GM12878 (cell line): ENCODE measurements at regions not wholly inside any gene's neighbourhood (a gene's known extent, or its start where the extent isn't known, plus 50 kb on each side); places are given as distances from the start of the nearest gene placed in this dataset.

Source experiments
- ATAC-seq: fragments of 200-7000 bp; cut with Tn5 transposase; 3 replicates; pipeline ENCODE4 v1.9.1; 2020; ENCODE audit warnings: mild to moderate bottlenecking, moderate library complexity
- BruUV-seq: library from RNA; stranded (reverse); fragments of 400-500 nt; replicated peaks from 2 replicates; lab custom pipeline; 2021; lab: Mats Ljungman, UMichigan
- CTCF ChIA-PET: fragments of 300-600 bp; sonication (Branson Sonifier 250); formaldehyde crosslinking; extraction: SDS; loops from one replicate; lab custom pipeline; 2021; ENCODE audit warnings: inconsistent platforms; lab: Yijun Ruan, JAX
- POLR2A ChIA-PET: fragments of 350-600 bp; formaldehyde crosslinking; extraction: SDS; loops from one replicate; lab custom pipeline; 2021; ENCODE audit warnings: inconsistent platforms; lab: Charles Lee
- RAD21 ChIA-PET: fragments of 300-600 bp; sonication (Branson Sonifier 250); formaldehyde crosslinking; loops from one replicate; lab custom pipeline; 2023; ENCODE audit warnings: antibody characterized with exemption; ENCODE audit not compliant: unreplicated experiment; lab: Charles Lee
- SMC1A ChIA-PET: fragments of 300-600 bp; sonication (Branson Sonifier 250); formaldehyde crosslinking; loops from one replicate; lab custom pipeline; 2023; ENCODE audit not compliant: unreplicated experiment, uncharacterized antibody; lab: Charles Lee
- DNase-seq: peaks from one replicate; pipeline ENCODE4 v3.0.0-alpha.2; 2011; ENCODE audit warnings: low read depth, low spot score
- FAIRE-seq: peaks from 3 replicates; lab custom pipeline; 2011; peaks lifted over from hg19 to GRCh38; lab: Jason Lieb, UNC
- H2AFZ ChIP-seq: 2 replicates; pipeline ENCODE4 v1.6.0; 2011; ENCODE audit warnings: low read depth, low read length, control low read depth; ENCODE audit not compliant: control insufficient read depth
- H3K27ac ChIP-seq: 2 replicates; pipeline ENCODE4 v1.5.1; 2011; ENCODE audit warnings: control low read depth; ENCODE audit not compliant: control insufficient read depth, insufficient read depth
- H3K27me3 ChIP-seq, 2 experiments: replicated peaks in 1 of 2; 2 replicates each; pipeline versions ENCODE4 v1.6.0 to v1.6.1; 2011; ENCODE audit warnings: low read length in 1 of 2; ENCODE audit not compliant: control insufficient read depth in 2 of 2, insufficient read depth in 2 of 2
- H3K36me3 ChIP-seq, 2 experiments: 2 replicates each; pipeline ENCODE4 v1.5.1; 2011; ENCODE audit warnings: low read length in 1 of 2; ENCODE audit not compliant: control insufficient read depth in 2 of 2, insufficient read depth in 2 of 2
- H3K4me1 ChIP-seq: 2 replicates; pipeline ENCODE4 v1.6.1; 2011; ENCODE audit warnings: mild to moderate bottlenecking, low read length, moderate library complexity, mixed read lengths; ENCODE audit not compliant: control insufficient read depth, insufficient read depth
- H3K4me2 ChIP-seq: 2 replicates; pipeline ENCODE4 v1.6.0; 2011; ENCODE audit warnings: control low read depth; ENCODE audit not compliant: control insufficient read depth, insufficient read depth
- H3K4me3 ChIP-seq: fragments of 200-600 bp; sonication (generic); 2 replicates; pipeline ENCODE4 v1.5.1; 2016
- H3K79me2 ChIP-seq: 2 replicates; pipeline ENCODE4 v1.6.0; 2011; ENCODE audit warnings: low read length; ENCODE audit not compliant: control insufficient read depth, insufficient read depth
- H3K9ac ChIP-seq: 2 replicates; pipeline ENCODE4 v1.8.0; 2011; ENCODE audit warnings: low read length, control low read depth, mixed read lengths; ENCODE audit not compliant: control insufficient read depth, insufficient read depth
- H3K9me3 ChIP-seq: replicated peaks from 3 replicates; pipeline ENCODE4 v1.5.1; 2011; ENCODE audit warnings: mild to moderate bottlenecking, low read length; ENCODE audit not compliant: control insufficient read depth, insufficient read depth
- H4K20me1 ChIP-seq: 2 replicates; pipeline ENCODE4 v1.6.0; 2011; ENCODE audit not compliant: control insufficient read depth, insufficient read depth
- CBFB ChIP-seq: IDR thresholded peaks from 2 replicates; pipeline ENCODE4 v1.6.1; 2016; ENCODE audit warnings: antibody characterized with exemption, low read depth
- CBX3 ChIP-seq: fragments of 200-600 bp; sonication (generic); IDR thresholded peaks from 2 replicates; pipeline ENCODE4 v1.6.1; 2016; ENCODE audit warnings: low read depth, borderline replicate concordance
- CHD2 ChIP-seq: IDR thresholded peaks from 2 replicates; pipeline ENCODE4 v1.6.1; 2011; ENCODE audit warnings: low read depth, low read length, improper control_type of control experiment, borderline replicate concordance
- HCFC1 ChIP-seq: fragments of 150-350 bp; IDR thresholded peaks from 2 replicates; pipeline ENCODE4 v1.6.1; 2014; ENCODE audit warnings: low read length
- IKZF2 ChIP-seq, 2 experiments: fragments of 450-650 bp; IDR thresholded peaks; 2 replicates each; pipeline ENCODE4 v1.6.1; 2017; ENCODE audit warnings: mild to moderate bottlenecking in 2 of 2, moderate library complexity in 2 of 2
- JUND ChIP-seq: IDR thresholded peaks from 2 replicates; pipeline ENCODE4 v1.6.1; 2012; ENCODE audit warnings: low read depth, mild to moderate bottlenecking, low read length, improper control_type of control experiment, moderate library complexity
- MEF2A ChIP-seq: IDR thresholded peaks from 2 replicates; pipeline ENCODE4 v1.6.1; 2011; ENCODE audit warnings: low read depth, mild to moderate bottlenecking, low read length, moderate library complexity; ENCODE audit not compliant: insufficient read depth
- NR2C2 ChIP-seq: IDR thresholded peaks from 2 replicates; pipeline ENCODE4 v1.6.1; 2011; ENCODE audit warnings: borderline replicate concordance, low read depth; ENCODE audit not compliant: control insufficient read depth, insufficient read length
- PAX8 ChIP-seq: fragments of 450-650 bp; IDR thresholded peaks from 2 replicates; pipeline ENCODE4 v1.6.1; 2017; ENCODE audit warnings: mild to moderate bottlenecking, moderate library complexity
- POLR2AphosphoS5 ChIP-seq: IDR thresholded peaks from 2 replicates; pipeline ENCODE4 v1.6.1; 2011; ENCODE audit warnings: mild to moderate bottlenecking, low read length, inconsistent platforms
- RELA ChIP-seq: fragments of 450-650 bp; IDR thresholded peaks from 2 replicates; pipeline ENCODE4 v1.8.0; 2014; ENCODE audit warnings: borderline replicate concordance; ENCODE audit not compliant: partially characterized antibody
- SP1 ChIP-seq: IDR thresholded peaks from one replicate; pipeline ENCODE4 v1.6.1; 2011; ENCODE audit warnings: low read depth, low read length
- SREBF1 ChIP-seq: IDR thresholded peaks from 2 replicates; pipeline ENCODE4 v1.6.1; 2012; ENCODE audit warnings: mild to moderate bottlenecking, low read length
- WGBS: methylation state at CpG from one replicate; pipeline ENCODE4 v1.1.6; 2016; ENCODE audit warnings: low lambda C conversion rate; ENCODE audit not compliant: insufficient replicate concordance, insufficient coverage; ENCODE audit errors: missing lambda C conversion rate; 5-methylcytosine and 5-hydroxymethylcytosine counted together
- in situ Hi-C: fragments of 300-500 bp; cut with MboI; formaldehyde crosslinking; loops from 9 replicates; pipeline ENCODE4 v1.14.3; 2018; ENCODE audit warnings: mixed read lengths
- intact Hi-C: fragments of 100-400 bp; cut with micrococcal nuclease; formaldehyde crosslinking; loops from one replicate; pipeline ENCODE4 v1.14.2; 2022; ENCODE audit not compliant: unreplicated experiment
- TF ChIP-seq, protein P1 (sequence below), 3 experiments: IDR thresholded peaks in 2 of 3; conservative IDR thresholded peaks in 1 of 3; 2 replicates each; pipeline ENCODE4 v1.5.1; 2011; ENCODE audit warnings: low read depth in 3 of 3, low read length in 3 of 3, mild to moderate bottlenecking in 3 of 3, control low read depth in 2 of 3, moderate library complexity in 2 of 3, inconsistent platforms in 1 of 3, mixed read lengths in 1 of 3; ENCODE audit not compliant: control insufficient read depth in 2 of 3, insufficient read depth in 1 of 3; ENCODE audit errors: extremely low read depth in 1 of 3
- TF ChIP-seq, protein P2 (sequence below): IDR thresholded peaks from 2 replicates; pipeline ENCODE4 v1.6.1; 2011; ENCODE audit warnings: borderline replicate concordance, low read depth, mild to moderate bottlenecking, moderate library complexity, mixed read lengths, low read length; ENCODE audit not compliant: insufficient read depth; ENCODE audit errors: extremely low read length

GRCh38 chr13:50484472-50485113 is 358.9 kb downstream of the DLEU7 start:
- no peak for FAIRE-seq
- 69% methylated on average over 12 of the region's 12 CpGs for WGBS
- no peak for ATAC-seq
- Histone ChIP-seq H3K27ac (no peak overlapping the region), H3K4me2 (no peak overlapping the region), H3K4me3 (no peak overlapping the region), H2AFZ (no peak overlapping the region), H3K4me1 (no peaks in the 10 kb centered on the region), H3K79me2 (no peaks in the 10 kb centered on the region), H4K20me1 (no peaks in the 10 kb centered on the region), H3K36me3 (no peaks in the 10 kb centered on the region), H3K9ac (no peak overlapping the region), H3K9me3 (no peaks in the 10 kb centered on the region), H3K27me3 (no peaks in the 10 kb centered on the region; a peak in 1 of 4 replicates)
- no TSS peak for BruUV-seq
- ChIA-PET POLR2A (no interaction called here), RAD21 (no interaction called here), SMC1A (no interaction called here), CTCF (no interaction called here)
- no peak for TF ChIP-seq MEF2A
- TF ChIP-seq HCFC1, result no peak
- TF ChIP-seq, protein P1, sequence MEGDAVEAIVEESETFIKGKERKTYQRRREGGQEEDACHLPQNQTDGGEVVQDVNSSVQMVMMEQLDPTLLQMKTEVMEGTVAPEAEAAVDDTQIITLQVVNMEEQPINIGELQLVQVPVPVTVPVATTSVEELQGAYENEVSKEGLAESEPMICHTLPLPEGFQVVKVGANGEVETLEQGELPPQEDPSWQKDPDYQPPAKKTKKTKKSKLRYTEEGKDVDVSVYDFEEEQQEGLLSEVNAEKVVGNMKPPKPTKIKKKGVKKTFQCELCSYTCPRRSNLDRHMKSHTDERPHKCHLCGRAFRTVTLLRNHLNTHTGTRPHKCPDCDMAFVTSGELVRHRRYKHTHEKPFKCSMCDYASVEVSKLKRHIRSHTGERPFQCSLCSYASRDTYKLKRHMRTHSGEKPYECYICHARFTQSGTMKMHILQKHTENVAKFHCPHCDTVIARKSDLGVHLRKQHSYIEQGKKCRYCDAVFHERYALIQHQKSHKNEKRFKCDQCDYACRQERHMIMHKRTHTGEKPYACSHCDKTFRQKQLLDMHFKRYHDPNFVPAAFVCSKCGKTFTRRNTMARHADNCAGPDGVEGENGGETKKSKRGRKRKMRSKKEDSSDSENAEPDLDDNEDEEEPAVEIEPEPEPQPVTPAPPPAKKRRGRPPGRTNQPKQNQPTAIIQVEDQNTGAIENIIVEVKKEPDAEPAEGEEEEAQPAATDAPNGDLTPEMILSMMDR (IDR thresholded peaks at IDR 0.05 in 2 of 3, conservative IDR thresholded peaks at IDR 0.05 in 1 of 3; ENCODE audit: control insufficient read depth in 2 of 3, extremely low read depth in 1 of 3, insufficient read depth in 1 of 3, low read depth in 3 of 3, low read length in 3 of 3), result no peak
- no peak for TF ChIP-seq CBFB
- no peak for TF ChIP-seq CBX3
- no peak for TF ChIP-seq IKZF2 (IDR thresholded peaks at IDR 0.05)
- TF ChIP-seq SREBF1, result no peak
- TF ChIP-seq SP1, result no peak
- TF ChIP-seq POLR2AphosphoS5, result no peak
- TF ChIP-seq PAX8, result no peak
- no peak for TF ChIP-seq JUND
- no peak for TF ChIP-seq RELA
- TF ChIP-seq, protein P2, sequence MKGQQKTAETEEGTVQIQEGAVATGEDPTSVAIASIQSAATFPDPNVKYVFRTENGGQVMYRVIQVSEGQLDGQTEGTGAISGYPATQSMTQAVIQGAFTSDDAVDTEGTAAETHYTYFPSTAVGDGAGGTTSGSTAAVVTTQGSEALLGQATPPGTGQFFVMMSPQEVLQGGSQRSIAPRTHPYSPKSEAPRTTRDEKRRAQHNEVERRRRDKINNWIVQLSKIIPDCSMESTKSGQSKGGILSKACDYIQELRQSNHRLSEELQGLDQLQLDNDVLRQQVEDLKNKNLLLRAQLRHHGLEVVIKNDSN, result no peak
- TF ChIP-seq NR2C2, result no peak
- TF ChIP-seq CHD2, result no peak
- intact Hi-C loops (no loop called here), in situ Hi-C loops (no loop called here)
- DNase-seq, result no peak
